GM23338 (cell line): ENCODE measurements at regions not wholly inside any gene's neighbourhood (a gene's known extent, or its start where the extent isn't known, plus 50 kb on each side); places are given as distances from the start of the nearest gene placed in this dataset.

Source experiments
- ATAC-seq: fragments of 200-7000 bp; cut with Tn5 transposase; 3 replicates; pipeline ENCODE4 v1.9.1; 2020
- DNase-seq: peaks from one replicate; pipeline ENCODE4 v3.0.0-alpha.2; 2015; ENCODE audit warnings: low spot score
- H2AFZ ChIP-seq: fragments of 200-600 bp; sonication (generic); 2 replicates; pipeline ENCODE4 v1.8.0; 2016; ENCODE audit warnings: antibody characterized with exemption, mild to moderate bottlenecking, moderate library complexity
- H3F3A ChIP-seq: fragments of 200-600 bp; sonication (generic); replicated peaks from 2 replicates; pipeline ENCODE4 v1.8.0; 2017; ENCODE audit warnings: antibody characterized with exemption, mixed run types, low read depth
- H3K27ac ChIP-seq: fragments of 200-600 bp; sonication (generic); 2 replicates; pipeline ENCODE4 v1.6.1; 2016; ENCODE audit warnings: low read depth
- H3K27me3 ChIP-seq: fragments of 200-600 bp; sonication (generic); 2 replicates; pipeline ENCODE4 v1.8.0; 2016; ENCODE audit warnings: mild to moderate bottlenecking, mixed run types, moderate library complexity; ENCODE audit not compliant: insufficient read depth
- H3K36me3 ChIP-seq: fragments of 200-600 bp; sonication (generic); 2 replicates; pipeline ENCODE4 v1.8.0; 2016; ENCODE audit warnings: mild to moderate bottlenecking; ENCODE audit not compliant: insufficient read depth
- H3K4me1 ChIP-seq: fragments of 200-600 bp; sonication (generic); 2 replicates; pipeline ENCODE4 v1.8.0; 2016; ENCODE audit warnings: mild to moderate bottlenecking, moderate library complexity; ENCODE audit not compliant: insufficient read depth
- H3K4me2 ChIP-seq: fragments of 200-600 bp; sonication (generic); 2 replicates; pipeline ENCODE4 v1.7.1; 2017; ENCODE audit warnings: mixed run types
- H3K4me3 ChIP-seq: fragments of 200-600 bp; sonication (generic); 2 replicates; pipeline ENCODE4 v1.6.1; 2016; ENCODE audit warnings: mixed run types
- H3K79me2 ChIP-seq: fragments of 200-600 bp; sonication (generic); replicated peaks from 2 replicates; pipeline ENCODE4 v1.8.0; 2017; ENCODE audit warnings: mild to moderate bottlenecking; ENCODE audit not compliant: insufficient read depth
- H3K9me2 ChIP-seq: fragments of 200-600 bp; sonication (generic); 2 replicates; pipeline ENCODE4 v1.8.0; 2017; ENCODE audit not compliant: insufficient read depth
- H4K20me1 ChIP-seq: fragments of 200-600 bp; sonication (generic); replicated peaks from 2 replicates; pipeline ENCODE4 v1.8.0; 2017; ENCODE audit warnings: mild to moderate bottlenecking; ENCODE audit not compliant: insufficient read depth
- H3K27ac Mint-ChIP-seq: 2 replicates; pipeline ENCODE4 v1.8.0; 2020; ENCODE audit warnings: inconsistent platforms, mild to moderate bottlenecking, moderate library complexity, mixed read lengths
- H3K27me3 Mint-ChIP-seq: 3 replicates; pipeline ENCODE4 v1.8.0; 2022; ENCODE audit warnings: low read depth, mild to moderate bottlenecking, moderate library complexity, mixed read lengths, inconsistent platforms; ENCODE audit not compliant: insufficient read depth, poor library complexity
- H3K36me3 Mint-ChIP-seq: 3 replicates; pipeline ENCODE4 v1.8.0; 2021; ENCODE audit warnings: low read depth, mild to moderate bottlenecking, inconsistent platforms, moderate library complexity, mixed read lengths
- H3K4me1 Mint-ChIP-seq: 3 replicates; pipeline ENCODE4 v1.8.0; 2020; ENCODE audit warnings: mild to moderate bottlenecking, inconsistent platforms, mixed read lengths
- H3K4me3 Mint-ChIP-seq: 3 replicates; pipeline ENCODE4 v1.8.0; 2021; ENCODE audit warnings: moderate library complexity, mild to moderate bottlenecking, inconsistent platforms, mixed read lengths
- H3K9me3 Mint-ChIP-seq: 3 replicates; pipeline ENCODE4 v1.8.0; 2020; ENCODE audit warnings: moderate library complexity, mild to moderate bottlenecking, inconsistent platforms, mixed read lengths
- CREB1 ChIP-seq: fragments of 250-450 bp; sonication (Bioruptor Pico); IDR thresholded peaks from 2 replicates; pipeline ENCODE4 v1.5.0; 2020; ENCODE audit warnings: low read depth, mild to moderate bottlenecking, moderate library complexity
- JUNB ChIP-seq: IDR thresholded peaks from one replicate; pipeline ENCODE4 v1.6.1; 2016; ENCODE audit warnings: antibody characterized with exemption; ENCODE audit not compliant: unreplicated experiment
- NANOG ChIP-seq: IDR thresholded peaks from 2 replicates; pipeline ENCODE4 v1.6.1; 2016; ENCODE audit warnings: antibody characterized with exemption, borderline replicate concordance
- STAT1 ChIP-seq: IDR thresholded peaks from one replicate; pipeline ENCODE4 v1.6.1; 2016; ENCODE audit warnings: antibody characterized with exemption; ENCODE audit not compliant: unreplicated experiment
- ZNF114 ChIP-seq: fragments of 250-450 bp; sonication (Bioruptor Pico); IDR thresholded peaks from 2 replicates; pipeline ENCODE4 v1.5.0; 2020; ENCODE audit warnings: mild to moderate bottlenecking, moderate library complexity
- ZNF331 ChIP-seq: fragments of 250-450 bp; sonication (Bioruptor Pico); IDR thresholded peaks from 2 replicates; pipeline ENCODE4 v1.5.0; 2020; ENCODE audit warnings: low read depth, mild to moderate bottlenecking, moderate library complexity
- TF ChIP-seq, protein P1 (sequence below): fragments of 250-450 bp; sonication (Bioruptor Pico); IDR thresholded peaks from 2 replicates; pipeline ENCODE4 v1.5.0; 2020; ENCODE audit warnings: mild to moderate bottlenecking, moderate library complexity
- TF ChIP-seq, protein P2 (sequence below), 2 experiments: fragments of 200-600 bp in 1 of 2; sonication (generic) in 1 of 2; conservative IDR thresholded peaks; 2 replicates each; pipeline versions ENCODE4 v1.5.1 to v1.6.1; 2016 to 2017; ENCODE audit warnings: antibody characterized with exemption in 2 of 2, low read depth in 2 of 2, mild to moderate bottlenecking in 2 of 2, moderate library complexity in 1 of 2
- TF ChIP-seq, protein P3 (sequence below): IDR thresholded peaks from one replicate; pipeline ENCODE4 v1.6.1; 2018; ENCODE audit warnings: antibody characterized with exemption; ENCODE audit not compliant: unreplicated experiment
- TF ChIP-seq, protein P4 (sequence below): IDR thresholded peaks from 2 replicates; pipeline ENCODE4 v1.6.1; 2016; ENCODE audit warnings: antibody characterized with exemption

DNA sequence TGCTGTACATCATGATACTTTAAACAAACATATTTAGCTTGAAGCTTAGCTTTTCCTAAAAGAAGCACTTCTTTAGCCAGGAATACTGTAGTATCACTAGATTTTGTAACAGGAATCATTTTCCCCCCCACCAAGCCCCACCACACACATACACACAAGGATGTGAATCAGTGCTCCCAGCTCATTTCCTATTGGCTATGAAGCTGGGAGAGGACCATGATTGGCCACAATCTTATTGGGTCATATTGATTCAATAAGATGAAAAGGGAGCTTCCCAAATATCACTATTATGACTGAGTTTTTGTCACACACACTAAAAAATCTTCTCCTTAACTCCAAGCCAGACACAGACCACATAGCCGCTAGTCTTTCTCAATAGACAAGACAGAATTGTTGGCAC, 140.5 kb upstream of the TNFAIP3 start (continued):
- TF ChIP-seq, protein P1, sequence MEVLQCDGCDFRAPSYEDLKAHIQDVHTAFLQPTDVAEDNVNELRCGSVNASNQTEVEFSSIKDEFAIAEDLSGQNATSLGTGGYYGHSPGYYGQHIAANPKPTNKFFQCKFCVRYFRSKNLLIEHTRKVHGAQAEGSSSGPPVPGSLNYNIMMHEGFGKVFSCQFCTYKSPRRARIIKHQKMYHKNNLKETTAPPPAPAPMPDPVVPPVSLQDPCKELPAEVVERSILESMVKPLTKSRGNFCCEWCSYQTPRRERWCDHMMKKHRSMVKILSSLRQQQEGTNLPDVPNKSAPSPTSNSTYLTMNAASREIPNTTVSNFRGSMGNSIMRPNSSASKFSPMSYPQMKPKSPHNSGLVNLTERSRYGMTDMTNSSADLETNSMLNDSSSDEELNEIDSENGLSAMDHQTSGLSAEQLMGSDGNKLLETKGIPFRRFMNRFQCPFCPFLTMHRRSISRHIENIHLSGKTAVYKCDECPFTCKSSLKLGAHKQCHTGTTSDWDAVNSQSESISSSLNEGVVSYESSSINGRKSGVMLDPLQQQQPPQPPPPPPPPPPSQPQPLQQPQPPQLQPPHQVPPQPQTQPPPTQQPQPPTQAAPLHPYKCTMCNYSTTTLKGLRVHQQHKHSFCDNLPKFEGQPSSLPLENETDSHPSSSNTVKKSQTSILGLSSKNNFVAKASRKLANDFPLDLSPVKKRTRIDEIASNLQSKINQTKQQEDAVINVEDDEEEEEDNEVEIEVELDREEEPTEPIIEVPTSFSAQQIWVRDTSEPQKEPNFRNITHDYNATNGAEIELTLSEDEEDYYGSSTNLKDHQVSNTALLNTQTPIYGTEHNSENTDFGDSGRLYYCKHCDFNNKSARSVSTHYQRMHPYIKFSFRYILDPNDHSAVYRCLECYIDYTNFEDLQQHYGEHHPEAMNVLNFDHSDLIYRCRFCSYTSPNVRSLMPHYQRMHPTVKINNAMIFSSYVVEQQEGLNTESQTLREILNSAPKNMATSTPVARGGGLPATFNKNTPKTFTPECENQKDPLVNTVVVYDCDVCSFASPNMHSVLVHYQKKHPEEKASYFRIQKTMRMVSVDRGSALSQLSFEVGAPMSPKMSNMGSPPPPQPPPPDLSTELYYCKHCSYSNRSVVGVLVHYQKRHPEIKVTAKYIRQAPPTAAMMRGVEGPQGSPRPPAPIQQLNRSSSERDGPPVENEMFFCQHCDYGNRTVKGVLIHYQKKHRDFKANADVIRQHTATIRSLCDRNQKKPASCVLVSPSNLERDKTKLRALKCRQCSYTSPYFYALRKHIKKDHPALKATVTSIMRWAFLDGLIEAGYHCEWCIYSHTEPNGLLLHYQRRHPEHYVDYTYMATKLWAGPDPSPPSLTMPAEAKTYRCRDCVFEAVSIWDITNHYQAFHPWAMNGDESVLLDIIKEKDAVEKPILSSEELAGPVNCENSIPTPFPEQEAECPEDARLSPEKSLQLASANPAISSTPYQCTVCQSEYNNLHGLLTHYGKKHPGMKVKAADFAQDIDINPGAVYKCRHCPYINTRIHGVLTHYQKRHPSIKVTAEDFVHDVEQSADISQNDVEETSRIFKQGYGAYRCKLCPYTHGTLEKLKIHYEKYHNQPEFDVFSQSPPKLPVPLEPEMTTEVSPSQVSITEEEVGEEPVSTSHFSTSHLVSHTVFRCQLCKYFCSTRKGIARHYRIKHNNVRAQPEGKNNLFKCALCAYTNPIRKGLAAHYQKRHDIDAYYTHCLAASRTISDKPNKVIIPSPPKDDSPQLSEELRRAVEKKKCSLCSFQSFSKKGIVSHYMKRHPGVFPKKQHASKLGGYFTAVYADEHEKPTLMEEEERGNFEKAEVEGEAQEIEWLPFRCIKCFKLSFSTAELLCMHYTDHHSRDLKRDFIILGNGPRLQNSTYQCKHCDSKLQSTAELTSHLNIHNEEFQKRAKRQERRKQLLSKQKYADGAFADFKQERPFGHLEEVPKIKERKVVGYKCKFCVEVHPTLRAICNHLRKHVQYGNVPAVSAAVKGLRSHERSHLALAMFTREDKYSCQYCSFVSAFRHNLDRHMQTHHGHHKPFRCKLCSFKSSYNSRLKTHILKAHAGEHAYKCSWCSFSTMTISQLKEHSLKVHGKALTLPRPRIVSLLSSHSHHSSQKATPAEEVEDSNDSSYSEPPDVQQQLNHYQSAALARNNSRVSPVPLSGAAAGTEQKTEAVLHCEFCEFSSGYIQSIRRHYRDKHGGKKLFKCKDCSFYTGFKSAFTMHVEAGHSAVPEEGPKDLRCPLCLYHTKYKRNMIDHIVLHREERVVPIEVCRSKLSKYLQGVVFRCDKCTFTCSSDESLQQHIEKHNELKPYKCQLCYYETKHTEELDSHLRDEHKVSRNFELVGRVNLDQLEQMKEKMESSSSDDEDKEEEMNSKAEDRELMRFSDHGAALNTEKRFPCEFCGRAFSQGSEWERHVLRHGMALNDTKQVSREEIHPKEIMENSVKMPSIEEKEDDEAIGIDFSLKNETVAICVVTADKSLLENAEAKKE (CRISPR knock-in tag): no peak
- no peak for TF ChIP-seq NANOG
- TF ChIP-seq, protein P2, sequence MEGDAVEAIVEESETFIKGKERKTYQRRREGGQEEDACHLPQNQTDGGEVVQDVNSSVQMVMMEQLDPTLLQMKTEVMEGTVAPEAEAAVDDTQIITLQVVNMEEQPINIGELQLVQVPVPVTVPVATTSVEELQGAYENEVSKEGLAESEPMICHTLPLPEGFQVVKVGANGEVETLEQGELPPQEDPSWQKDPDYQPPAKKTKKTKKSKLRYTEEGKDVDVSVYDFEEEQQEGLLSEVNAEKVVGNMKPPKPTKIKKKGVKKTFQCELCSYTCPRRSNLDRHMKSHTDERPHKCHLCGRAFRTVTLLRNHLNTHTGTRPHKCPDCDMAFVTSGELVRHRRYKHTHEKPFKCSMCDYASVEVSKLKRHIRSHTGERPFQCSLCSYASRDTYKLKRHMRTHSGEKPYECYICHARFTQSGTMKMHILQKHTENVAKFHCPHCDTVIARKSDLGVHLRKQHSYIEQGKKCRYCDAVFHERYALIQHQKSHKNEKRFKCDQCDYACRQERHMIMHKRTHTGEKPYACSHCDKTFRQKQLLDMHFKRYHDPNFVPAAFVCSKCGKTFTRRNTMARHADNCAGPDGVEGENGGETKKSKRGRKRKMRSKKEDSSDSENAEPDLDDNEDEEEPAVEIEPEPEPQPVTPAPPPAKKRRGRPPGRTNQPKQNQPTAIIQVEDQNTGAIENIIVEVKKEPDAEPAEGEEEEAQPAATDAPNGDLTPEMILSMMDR (conservative IDR thresholded peaks at IDR 0.05; ENCODE audit: low read depth in 2 of 2): no peak
- no peak for TF ChIP-seq STAT1
- no peak for TF ChIP-seq CREB1 (CRISPR knock-in tag)
- TF ChIP-seq ZNF114 (CRISPR knock-in tag): no peak
- TF ChIP-seq JUNB: no peak

DNA sequence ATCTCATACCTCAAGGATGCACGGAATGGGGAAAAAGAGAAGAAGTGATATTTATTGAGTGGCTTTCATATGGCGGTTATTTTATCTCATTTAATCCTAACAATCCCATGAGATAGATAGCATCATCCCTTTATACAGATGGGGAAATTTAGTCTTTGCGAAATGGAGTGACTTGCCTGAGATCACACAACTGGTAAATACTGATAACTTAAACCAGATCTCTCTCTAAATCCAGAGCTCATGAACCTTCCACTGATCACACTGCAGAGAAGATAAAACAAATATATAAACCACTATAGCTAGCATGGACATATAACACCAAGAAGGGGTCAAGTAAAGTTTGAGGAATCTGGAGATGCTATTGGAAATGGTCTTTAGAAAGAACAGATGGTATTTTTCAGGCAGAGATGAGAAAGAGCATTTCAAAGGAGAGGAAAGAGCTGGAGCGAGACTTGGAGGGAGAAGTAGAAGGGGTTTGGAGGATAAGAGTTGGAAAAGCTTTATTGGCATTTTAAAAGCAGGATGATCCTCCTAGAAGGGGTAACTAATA, 139.8 kb upstream of the TNFAIP3 start:
- Mint-ChIP-seq H3K4me1 (no peaks in the 10 kb centered on the region), H3K27me3 (no peaks in the 10 kb centered on the region), H3K36me3 (no peaks in the 10 kb centered on the region), H3K27ac (no peak overlapping the region), H3K4me3 (no peak overlapping the region), H3K9me3 (no peaks in the 10 kb centered on the region)
- Histone ChIP-seq H3K27me3 (no peaks in the 10 kb centered on the region), H3K79me2 (no peaks in the 10 kb centered on the region), H3K4me2 (no peak overlapping the region), H3K27ac (no peak overlapping the region), H3K4me3 (no peak overlapping the region), H3F3A (no peaks in the 10 kb centered on the region), H2AFZ (no peak overlapping the region), H3K36me3 (no peaks in the 10 kb centered on the region), H4K20me1 (no peaks in the 10 kb centered on the region), H3K4me1 (no peaks in the 10 kb centered on the region), H3K9me2 (no peaks in the 10 kb centered on the region; the same call in 1 of the 2 replicates)
- ATAC-seq (no peak), DNase-seq (no peak)
- TF ChIP-seq NANOG: no peak
- TF ChIP-seq, protein P3, sequence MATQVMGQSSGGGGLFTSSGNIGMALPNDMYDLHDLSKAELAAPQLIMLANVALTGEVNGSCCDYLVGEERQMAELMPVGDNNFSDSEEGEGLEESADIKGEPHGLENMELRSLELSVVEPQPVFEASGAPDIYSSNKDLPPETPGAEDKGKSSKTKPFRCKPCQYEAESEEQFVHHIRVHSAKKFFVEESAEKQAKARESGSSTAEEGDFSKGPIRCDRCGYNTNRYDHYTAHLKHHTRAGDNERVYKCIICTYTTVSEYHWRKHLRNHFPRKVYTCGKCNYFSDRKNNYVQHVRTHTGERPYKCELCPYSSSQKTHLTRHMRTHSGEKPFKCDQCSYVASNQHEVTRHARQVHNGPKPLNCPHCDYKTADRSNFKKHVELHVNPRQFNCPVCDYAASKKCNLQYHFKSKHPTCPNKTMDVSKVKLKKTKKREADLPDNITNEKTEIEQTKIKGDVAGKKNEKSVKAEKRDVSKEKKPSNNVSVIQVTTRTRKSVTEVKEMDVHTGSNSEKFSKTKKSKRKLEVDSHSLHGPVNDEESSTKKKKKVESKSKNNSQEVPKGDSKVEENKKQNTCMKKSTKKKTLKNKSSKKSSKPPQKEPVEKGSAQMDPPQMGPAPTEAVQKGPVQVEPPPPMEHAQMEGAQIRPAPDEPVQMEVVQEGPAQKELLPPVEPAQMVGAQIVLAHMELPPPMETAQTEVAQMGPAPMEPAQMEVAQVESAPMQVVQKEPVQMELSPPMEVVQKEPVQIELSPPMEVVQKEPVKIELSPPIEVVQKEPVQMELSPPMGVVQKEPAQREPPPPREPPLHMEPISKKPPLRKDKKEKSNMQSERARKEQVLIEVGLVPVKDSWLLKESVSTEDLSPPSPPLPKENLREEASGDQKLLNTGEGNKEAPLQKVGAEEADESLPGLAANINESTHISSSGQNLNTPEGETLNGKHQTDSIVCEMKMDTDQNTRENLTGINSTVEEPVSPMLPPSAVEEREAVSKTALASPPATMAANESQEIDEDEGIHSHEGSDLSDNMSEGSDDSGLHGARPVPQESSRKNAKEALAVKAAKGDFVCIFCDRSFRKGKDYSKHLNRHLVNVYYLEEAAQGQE: no peak
- TF ChIP-seq, protein P2 (conservative IDR thresholded peaks at IDR 0.05; ENCODE audit: low read depth in 2 of 2): no peak
- TF ChIP-seq CREB1 (CRISPR knock-in tag): no peak
- TF ChIP-seq, protein P4, sequence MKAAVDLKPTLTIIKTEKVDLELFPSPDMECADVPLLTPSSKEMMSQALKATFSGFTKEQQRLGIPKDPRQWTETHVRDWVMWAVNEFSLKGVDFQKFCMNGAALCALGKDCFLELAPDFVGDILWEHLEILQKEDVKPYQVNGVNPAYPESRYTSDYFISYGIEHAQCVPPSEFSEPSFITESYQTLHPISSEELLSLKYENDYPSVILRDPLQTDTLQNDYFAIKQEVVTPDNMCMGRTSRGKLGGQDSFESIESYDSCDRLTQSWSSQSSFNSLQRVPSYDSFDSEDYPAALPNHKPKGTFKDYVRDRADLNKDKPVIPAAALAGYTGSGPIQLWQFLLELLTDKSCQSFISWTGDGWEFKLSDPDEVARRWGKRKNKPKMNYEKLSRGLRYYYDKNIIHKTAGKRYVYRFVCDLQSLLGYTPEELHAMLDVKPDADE: no peak
- TF ChIP-seq ZNF331 (CRISPR knock-in tag): no peak
